HG03432 (cell line): ENCODE measurements at regions not wholly inside any gene's neighbourhood (a gene's known extent, or its start where the extent isn't known, plus 50 kb on each side); places are given as distances from the start of the nearest gene placed in this dataset.

Source experiments
- ATAC-seq: cut with Tn5 transposase; IDR thresholded peaks from one replicate; pipeline ENCODE4 v1.9.1; 2021; ENCODE audit warnings: mild to moderate bottlenecking, moderate library complexity; ENCODE audit not compliant: unreplicated experiment

- no peak for ATAC-seq
Measured at GRCh38 chr2:52258038-52258437, 1226.1 kb upstream of the NRXN1 start.

- ATAC-seq = no peak
Measured at GRCh38 chr2:52253416-52253980, 1221.6 kb upstream of the NRXN1 start.

- no peak for ATAC-seq
Measured at GRCh38 chr2:52238782-52239181, 1206.8 kb upstream of the NRXN1 start.

GRCh38 chr2:52222128-52222527 is 1190.2 kb upstream of the NRXN1 start:
- no peak for ATAC-seq

GRCh38 chr2:52220393-52220792 is 1188.5 kb upstream of the NRXN1 start:
- no peak for ATAC-seq

- no peak for ATAC-seq
Measured at GRCh38 chr2:52210611-52211010, 1178.7 kb upstream of the NRXN1 start.

- ATAC-seq = no peak
Measured at GRCh38 chr2:52210161-52210560, 1178.2 kb upstream of the NRXN1 start.

- ATAC-seq = no peak
Measured at GRCh38 chr2:52194342-52194741, 1162.4 kb upstream of the NRXN1 start.

- ATAC-seq = no peak
Measured at GRCh38 chr2:52193804-52194203, 1161.9 kb upstream of the NRXN1 start.

- ATAC-seq = no peak
Measured at GRCh38 chr2:52192656-52193055, 1160.7 kb upstream of the NRXN1 start.

- no peak for ATAC-seq
Measured at GRCh38 chr2:52181080-52181479, 1149.1 kb upstream of the NRXN1 start.

- ATAC-seq = no peak
Measured at GRCh38 chr2:52178845-52179244, 1146.9 kb upstream of the NRXN1 start.

- ATAC-seq = peak; percentile 47
Measured at GRCh38 chr2:52145005-52145404, 1113.1 kb upstream of the NRXN1 start.

GRCh38 chr2:52144590-52144989 is 1112.7 kb upstream of the NRXN1 start:
- ATAC-seq = peak; percentile 56

- no peak for ATAC-seq
Measured at GRCh38 chr2:52141076-52141475, 1109.1 kb upstream of the NRXN1 start.

- ATAC-seq = no peak
Measured at GRCh38 chr2:52139241-52139640, 1107.3 kb upstream of the NRXN1 start.

GRCh38 chr2:52135235-52135634 is 1103.3 kb upstream of the NRXN1 start:
- no peak for ATAC-seq

GRCh38 chr2:52128081-52128480 is 1096.1 kb upstream of the NRXN1 start:
- no peak for ATAC-seq

- no peak for ATAC-seq
Measured at GRCh38 chr2:52127527-52127926, 1095.6 kb upstream of the NRXN1 start.

- ATAC-seq = no peak
Measured at GRCh38 chr2:52117299-52117698, 1085.4 kb upstream of the NRXN1 start.

GRCh38 chr2:52115750-52116149 is 1083.8 kb upstream of the NRXN1 start:
- no peak for ATAC-seq

GRCh38 chr2:52113338-52113737 is 1081.4 kb upstream of the NRXN1 start:
- no peak for ATAC-seq

GRCh38 chr2:52112141-52112540 is 1080.2 kb upstream of the NRXN1 start:
- ATAC-seq = no peak
